NCI-H1105 (cell line): ENCODE measurements at regions not wholly inside any gene's neighbourhood (a gene's known extent, or its start where the extent isn't known, plus 50 kb on each side); places are given as distances from the start of the nearest gene placed in this dataset.

Experiments
- DNase-seq: peaks from one replicate; lab custom pipeline; 2025; lab: John Stamatoyannopoulos, UW

DNA sequence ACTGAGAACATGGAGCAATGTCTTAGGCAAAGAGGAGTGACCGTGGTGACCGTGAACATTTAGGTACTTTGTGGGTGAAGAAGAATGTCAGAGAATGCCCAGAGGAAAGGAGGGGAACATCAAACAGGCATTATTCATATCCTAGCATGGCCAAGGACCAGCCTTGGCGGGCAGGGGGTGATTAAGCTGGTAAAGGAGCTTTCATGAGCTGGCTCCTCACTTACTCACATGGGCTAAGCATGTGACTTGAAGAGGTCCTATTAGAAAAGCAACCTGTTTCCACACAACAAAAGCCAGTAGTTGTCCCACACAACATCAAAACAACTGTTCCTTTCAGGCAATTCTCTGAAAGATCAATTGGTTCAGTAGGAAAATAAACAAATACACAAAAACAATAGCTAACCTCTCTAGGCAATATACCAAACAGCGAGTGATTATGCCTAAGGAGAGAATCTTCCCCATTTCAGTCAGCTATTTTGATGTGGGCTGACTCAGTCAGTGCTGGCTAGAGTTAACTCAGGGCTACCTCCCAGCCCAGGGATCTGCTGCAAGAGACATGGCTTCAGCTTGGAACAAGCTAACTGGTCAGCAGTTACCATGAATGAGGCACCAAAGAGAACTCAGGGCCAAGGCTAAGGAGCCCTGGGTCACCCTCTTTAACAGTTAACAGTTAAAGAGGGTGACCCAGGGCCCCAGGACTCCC lies 283.5 kb downstream of the ARHGAP12 start:
- no peak for DNase-seq

DNA sequence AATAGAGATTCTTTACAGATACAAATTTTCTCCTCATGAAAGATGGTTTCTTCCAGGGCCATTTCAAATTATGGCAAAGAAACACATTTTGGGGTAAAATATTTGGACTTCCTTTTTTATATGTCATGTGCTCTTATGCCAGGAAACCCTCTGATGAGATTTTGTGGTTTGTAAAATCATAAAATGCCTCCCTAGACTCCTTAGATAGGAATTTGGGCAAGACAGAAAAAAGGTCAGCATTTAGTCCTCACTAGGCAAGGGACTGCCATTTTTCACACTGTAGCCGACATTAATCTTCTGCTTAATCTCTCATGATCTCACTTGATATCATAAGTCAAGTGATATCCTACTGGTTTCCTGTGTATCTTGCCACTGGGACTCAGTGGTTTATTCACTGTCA lies 286.4 kb downstream of the ARHGAP12 start:
- no peak for DNase-seq

DNA sequence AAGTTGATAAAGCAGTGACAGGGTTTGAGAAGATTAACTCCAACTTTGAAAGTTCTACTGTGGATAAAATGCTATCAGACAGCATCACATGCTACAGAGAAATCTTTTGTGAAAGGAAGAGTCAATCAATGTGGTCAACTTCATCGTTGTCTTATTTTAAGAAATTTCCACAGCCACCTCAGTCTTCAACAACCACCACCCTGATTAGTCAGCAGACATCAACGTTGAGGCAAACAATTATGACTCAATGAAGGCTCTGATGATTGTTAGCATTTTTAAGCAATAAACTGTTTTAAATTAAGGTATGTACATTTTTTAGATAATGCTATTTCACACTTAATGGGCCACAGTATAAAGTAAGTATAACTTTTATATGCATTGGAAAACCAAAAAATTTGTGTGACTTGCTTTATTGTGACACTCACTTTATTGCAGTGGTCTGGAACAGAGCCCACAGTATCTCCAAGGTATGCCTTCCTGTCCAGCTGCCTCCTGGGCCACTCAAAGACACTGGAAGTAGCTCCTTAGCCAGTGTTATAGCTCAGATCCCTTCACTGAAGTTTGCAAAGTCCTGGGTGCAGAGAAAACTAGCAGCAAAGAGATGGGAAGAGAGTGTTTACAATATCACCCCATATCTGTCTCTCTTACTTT lies 293.1 kb downstream of the ARHGAP12 start:
- no peak for DNase-seq

DNA sequence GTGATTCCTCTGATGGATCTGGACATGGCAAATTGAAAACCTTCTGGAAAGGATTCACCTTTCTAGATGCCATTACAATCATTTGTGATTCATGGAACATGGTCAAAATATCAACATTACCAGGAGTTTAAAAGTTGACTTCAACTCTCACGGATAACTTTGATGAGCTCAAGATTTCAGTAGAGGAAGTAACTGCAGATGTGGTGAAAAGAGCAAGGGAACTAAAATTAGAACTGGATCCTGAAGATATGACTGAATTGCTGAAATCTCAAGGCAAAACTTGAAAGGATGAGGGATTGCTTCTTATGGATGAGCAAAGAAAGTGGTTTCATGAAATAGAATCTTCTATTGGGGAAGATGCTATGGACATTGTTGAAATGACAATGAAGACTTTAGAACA lies 293.6 kb downstream of the ARHGAP12 start:
- no peak for DNase-seq

DNA sequence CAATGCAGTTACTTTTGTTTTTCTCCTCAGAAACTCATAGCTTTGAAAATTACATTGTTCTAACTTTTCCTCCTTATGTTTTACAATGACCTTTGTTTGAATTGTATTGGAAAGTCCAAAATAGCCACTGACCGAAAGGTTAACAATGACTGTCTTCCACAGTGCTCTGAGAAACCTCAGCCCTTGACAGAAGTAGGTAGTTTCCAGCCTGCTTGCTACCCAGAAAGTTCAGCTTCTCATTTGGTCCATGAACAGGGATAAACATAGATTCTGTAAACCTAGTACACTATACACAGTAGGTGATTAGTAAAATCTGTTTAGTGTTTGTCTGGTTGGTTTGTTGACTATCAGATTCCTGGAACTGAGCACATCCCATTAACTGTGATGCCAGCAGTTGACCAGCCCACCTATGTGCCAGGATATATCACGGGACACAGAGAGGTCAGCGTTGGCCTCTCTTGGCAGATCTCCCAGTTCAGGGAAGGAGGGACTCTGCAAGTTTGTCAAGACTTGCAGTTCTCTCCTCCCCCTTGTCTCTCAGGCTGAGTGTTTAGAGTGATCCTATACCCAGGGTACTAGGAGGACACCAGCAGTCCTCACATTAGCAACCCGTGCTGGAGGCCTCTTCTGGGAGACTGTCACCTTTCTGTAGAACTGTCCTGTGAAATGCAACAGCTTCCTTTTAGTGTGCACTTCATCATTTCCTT lies 297.6 kb downstream of the ARHGAP12 start:
- no peak for DNase-seq

DNA sequence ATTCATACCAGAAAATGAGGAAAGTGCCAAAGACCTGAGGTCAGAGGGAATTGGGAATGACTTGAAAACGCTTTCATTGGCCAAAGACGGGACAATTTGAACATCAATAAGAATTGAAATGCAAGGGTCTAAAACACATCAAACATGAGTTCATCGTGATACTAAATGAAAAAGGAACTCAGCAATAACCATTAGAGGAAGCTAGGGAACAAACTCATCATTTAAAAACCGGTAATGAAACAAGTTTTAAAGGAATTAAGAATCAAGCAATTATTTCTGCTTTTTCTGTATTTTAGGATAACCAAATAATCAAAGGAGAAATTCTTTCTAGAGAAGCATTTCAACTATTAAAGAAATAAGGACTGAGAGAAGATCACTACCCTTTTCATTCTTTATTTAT lies 303.1 kb downstream of the ARHGAP12 start:
- no peak for DNase-seq

DNA sequence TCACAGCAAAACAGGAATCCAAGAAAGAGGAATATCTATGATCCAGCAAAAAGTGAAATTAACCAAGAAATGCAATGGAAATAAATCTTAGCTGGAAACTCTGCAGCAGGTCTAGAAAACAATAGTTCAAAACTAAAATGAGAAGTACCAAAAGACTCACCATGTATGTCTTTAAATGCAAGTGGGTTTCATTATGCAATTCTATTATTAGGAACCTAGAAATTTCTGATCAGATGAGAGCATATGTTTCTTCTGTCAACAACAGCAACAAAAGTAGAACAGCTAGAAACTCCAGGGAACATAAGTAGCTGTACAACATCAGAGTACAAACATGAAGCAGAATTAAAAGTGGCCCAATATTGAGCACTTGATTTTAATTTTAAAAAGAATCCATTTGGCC lies 304.0 kb downstream of the ARHGAP12 start:
- no peak for DNase-seq

DNA sequence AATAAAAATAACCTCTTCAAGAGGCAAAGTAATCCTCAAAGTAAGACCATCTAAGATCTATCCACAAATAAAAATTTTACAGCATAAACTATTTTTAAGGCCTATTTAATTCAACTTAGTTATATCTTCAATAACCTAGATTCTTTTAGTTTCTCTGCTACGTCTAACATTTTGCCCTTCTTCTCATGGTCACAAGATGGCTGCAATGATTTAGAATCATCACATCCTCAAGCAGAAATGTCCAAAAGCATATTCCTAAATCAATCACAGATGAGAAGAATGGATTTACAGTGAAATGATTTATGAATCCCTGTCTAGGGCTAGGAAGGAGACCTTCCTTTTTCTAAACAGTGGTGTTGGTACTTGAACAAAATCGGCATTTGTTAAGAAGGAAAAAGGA lies 304.7 kb downstream of the ARHGAP12 start:
- DNase-seq: no peak

DNA sequence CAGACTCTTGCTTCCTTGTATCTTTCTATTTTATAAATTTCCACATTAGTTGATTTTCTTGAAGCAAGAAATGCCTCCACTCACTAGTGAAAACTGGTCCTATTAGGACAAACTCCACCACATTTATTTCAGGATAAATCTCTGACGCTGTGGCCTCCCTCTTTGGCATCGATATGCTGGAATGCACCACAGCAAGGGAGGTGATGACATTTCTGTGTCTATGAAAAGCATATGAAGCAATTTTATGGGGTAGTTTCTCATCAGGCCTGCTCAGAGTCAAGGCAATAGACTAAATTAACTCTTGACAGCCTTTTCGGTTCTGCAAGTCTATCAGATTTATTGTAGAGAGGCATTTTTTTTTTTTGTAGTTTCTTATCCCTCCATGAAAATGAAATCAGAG lies 304.4 kb downstream of the ZEB1 start:
- no peak for DNase-seq

DNA sequence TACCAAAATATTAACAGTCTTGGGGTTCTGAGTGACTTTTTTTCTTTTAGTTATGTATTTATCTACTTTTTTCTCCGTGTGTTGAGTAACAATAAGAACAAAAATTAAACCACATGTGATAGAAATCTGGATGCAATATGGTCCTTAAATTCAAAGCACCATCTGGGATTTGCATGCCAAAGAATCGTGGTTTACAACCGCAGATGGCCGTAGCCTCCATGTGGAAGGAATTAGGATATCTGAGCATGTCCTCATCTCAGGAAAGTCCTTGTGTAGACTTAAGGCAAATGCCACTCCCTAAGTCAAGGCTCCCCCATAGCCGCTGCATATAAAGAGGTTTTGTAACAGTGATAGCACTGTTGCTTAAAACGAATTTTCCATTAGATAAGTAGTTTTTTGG lies 304.0 kb downstream of the ZEB1 start:
- no peak for DNase-seq

DNA sequence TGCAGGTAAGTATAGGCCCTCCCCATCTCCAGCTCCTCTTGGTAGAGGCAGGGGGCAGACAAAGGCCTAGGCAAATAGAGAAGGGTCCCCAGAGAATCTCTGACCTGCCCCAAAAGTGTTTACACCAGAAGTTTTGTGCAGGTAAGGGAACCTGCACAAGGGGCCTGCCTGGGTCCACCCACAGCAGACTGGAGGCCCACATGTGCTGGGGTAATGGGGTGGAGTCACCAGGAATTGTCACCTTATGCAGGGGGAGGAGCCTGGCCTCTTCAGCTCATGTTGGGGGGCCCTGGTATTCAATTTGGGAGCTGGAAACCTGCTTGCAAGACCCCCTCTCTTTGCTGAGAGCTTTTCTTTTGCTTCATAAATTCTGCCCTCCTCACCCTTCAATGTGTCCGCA lies 302.7 kb downstream of the ZEB1 start:
- DNase-seq: no peak

DNA sequence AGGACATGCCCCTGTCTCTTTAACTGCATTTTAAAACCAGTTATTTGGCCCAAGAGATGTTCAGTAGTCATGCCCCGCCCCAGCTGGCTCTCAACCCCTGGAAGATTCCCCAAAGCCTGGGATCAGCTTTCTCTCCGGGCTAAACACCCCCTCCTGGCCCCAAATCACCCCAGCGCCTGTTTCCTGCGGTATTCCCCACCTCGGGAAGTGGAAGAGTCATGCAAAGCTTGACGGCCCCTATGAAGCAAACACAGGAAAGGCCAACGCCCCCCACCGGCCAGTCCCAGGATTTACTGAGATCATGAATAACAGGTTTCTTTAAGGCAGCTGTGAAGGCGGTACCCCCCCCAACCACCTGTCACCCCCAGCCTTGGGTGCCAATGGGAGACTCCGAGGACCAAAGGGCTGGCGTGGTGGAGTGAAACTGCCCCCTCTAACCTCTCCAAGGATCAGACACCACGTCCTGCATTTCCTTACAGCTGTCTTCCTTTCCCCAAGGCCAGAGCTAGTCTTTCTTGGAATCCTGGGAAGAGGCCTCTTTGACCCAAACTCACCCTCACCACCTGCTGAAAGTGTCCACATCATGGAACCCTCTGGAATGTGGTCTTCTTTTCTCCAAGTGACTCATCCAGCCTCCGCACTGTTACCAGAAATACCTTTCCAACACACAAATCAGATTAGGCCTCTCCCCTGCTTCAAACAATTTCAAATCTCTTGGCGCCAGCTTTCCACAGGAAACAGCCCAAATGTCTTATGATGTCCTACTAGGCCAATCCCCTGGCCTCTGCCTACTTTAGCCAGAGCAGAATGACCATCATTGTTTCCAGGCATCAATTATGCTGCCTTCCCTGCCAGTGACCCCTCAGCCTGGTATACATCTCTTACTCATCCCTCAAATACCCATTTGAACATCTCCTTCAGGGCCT lies 301.5 kb downstream of the ZEB1 start:
- DNase-seq: no peak

DNA sequence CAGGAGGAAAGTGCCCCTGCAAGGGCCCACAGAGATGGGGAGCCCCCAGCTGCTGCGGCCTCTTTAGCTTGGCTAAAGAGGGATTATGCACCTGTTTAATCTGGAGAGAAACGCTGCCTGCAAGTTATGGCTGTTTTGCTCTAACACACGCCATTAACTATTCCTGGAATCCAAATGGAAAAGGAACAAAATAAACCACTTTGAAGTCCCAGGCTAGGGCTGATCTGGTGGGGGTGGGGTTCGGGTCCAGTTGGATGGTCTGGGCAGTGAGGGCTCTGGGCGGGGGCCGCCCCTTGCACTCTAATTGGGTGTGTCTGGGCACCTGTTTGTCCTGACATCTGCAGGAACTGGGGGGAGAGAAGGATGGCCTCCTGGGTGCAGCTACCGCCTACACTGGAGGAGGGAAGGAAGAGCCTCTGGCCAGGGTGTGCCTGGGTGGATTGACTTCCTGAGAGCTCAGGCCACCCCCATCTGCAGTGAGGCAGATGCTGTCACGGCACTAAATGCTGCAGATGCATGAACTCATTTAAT lies 300.6 kb downstream of the ZEB1 start:
- no peak for DNase-seq

DNA sequence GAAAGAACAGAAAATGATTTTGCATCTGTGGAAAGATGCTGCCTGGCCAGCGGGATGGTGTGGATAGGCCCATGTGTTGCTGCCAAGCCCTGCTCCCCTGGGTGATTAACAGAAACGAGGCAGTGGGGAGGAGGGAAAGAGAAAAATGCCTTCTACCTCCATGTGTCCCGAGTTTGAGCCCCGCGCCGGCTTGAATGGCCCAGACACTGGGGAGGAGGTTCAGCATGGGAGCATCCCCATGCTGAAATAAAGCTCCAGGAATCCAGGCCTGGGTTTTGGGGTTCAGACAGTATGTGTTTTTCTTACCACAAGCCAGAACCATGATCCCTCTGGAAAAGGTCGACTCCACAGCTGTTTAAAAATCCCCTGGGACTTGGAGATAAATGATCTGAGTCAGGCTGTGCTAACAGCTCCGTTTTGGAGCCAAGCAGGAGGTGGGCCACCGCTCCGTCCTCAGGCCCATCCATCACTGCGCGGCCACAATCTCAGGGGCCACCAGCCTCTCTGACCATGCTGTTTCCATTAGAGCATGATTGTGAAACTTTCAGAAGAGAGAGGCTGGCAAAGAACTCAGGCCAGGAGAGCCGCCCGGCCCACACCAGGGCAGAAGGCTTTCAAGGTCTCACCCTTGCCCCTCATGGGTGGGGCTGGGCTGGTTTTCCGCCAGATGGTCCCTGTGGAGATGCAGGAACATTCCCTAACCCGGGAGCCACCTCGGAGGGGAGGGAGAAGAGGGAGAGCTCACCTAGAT lies 299.7 kb downstream of the ZEB1 start:
- no peak for DNase-seq

DNA sequence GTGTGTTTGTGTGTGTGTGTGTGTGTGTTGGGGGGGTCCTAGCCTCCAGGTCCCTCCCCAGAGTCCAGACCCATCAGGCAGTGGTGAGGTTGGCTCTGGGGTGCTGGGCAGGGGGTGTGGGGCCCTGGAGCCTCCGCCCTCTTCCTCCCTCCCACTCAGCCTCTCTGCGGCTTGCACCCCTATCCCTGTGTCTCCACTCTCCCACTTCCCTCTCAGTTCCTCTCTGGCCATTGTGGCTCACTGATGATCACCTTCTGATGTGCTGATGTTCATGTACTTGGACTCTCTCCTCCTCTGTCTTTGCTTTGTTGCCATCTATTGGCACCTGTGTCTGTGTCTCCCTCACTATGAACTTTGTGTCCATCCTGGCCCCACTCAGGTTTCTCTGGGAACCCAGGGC lies 298.7 kb downstream of the ZEB1 start:
- no peak for DNase-seq

DNA sequence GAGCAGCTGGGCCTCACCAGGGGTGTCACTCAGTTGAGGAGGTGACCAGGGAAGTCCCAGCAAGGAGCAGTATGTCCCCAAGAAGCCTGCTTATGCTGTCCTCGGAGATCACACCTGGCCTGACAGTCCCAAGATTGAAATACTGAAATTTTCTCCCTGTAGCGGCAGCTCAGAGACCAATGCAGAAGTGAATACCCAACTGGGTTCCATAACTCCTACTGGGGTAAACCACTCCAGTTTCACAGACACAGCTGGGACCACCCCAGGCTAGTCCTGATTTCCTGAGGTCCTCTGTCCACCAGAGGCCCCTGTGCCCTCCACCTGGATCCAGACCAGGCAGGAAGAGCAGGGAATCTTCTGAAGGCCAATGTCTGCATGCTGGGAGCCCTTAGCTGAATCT lies 298.1 kb downstream of the ZEB1 start:
- DNase-seq: no peak

DNA sequence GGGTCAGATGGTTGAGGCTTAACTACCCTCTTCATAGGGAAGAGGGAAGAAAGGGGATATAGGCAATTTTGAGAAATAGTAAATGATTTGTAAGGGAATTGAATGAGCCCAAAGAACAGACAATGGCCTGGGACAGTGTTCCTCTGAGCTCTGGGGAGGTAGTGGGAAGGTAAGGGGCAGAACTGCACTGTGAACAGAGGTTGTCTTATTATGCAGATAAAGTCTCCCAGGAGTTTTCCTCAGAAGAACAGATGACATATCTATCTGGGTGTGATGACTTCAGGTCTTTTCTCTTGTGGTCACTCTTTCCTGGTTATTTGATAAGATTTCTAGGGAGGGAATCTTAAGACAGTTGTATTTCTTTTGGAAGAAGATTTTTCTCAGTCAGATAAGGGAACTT lies 296.1 kb downstream of the ZEB1 start:
- DNase-seq: no peak

DNA sequence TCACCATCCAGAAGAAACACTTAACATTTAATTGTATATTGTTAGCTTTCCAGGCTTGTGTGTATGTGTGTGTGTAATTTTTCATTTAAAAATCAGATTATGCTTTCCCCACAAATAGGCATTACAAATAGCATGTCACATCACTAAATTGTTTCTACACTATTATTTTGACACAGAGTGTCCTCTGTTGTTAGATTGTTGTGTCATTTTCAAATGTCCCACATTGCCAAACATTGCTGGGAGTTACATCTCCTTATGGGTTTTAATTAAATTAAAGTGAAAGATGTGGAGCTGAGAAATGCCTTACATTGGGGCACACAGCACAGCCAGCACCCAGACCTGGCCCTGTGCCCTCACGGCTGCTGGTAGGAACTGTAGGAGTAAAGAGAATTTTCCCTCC lies 295.6 kb downstream of the ZEB1 start:
- DNase-seq: no peak

DNA sequence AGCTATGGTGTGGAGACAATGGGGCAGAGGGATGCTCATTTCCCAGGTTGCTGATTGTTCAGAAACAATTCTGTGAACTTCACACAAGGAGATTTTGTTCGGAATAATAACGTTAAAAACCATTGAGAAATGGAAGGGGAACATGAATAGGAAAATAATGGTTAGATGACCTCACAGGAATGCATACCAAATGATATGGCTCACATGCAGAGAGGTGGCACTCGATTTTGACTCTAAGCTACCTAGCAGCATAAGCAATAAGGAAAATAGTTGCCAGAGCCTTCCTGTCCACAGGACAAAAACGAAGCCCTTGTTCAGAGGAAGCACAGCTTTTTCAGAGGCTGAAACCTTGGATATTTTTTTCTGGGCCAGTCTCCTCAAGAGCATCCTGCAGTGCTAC lies 293.1 kb downstream of the ZEB1 start:
- DNase-seq: no peak

DNA sequence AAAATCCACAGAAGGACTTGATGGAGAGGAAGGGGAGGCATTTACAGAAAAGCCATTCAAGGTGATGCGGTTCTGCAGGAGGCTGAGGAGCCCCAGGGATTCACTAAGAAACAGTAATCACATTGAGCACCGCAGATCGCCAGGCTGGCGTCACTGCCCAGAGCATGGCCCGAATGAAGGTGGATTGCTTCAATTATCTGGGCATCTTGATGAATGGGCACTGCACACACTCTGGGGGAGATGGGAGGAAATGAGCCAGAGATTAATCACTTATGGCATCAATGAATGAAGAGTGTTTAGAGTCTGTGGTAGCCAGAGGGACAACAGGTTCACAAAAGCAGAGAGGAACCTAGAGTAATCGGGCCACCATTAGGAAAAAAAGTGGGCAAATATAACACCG lies 292.1 kb downstream of the ZEB1 start:
- DNase-seq: no peak

DNA sequence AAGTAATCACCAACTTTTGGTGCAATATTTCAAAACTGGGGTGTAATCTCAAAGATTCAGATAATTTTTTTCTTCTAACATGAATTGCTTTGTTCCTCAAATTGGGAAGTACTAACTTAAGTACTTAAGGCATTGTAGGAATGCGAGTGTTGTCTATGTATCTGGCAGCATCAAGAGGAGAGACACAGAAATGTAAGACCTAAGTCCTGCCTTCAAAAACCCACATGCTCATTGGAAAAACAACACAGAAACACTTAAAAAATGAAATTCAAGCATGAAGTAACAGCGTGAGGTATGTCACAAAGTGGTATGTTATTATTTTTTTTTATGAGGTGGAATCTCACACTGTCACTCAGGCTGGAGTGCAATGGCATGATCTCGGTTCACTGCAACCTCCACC lies 288.5 kb downstream of the ZEB1 start:
- no peak for DNase-seq
